HG02763 (cell line): ENCODE measurements at regions not wholly inside any gene's neighbourhood (a gene's known extent, or its start where the extent isn't known, plus 50 kb on each side); places are given as distances from the start of the nearest gene placed in this dataset.

Experiments
- ATAC-seq: cut with Tn5 transposase; IDR thresholded peaks from one replicate; pipeline ENCODE4 v1.9.1; 2021; ENCODE audit warnings: mild to moderate bottlenecking, moderate library complexity; ENCODE audit not compliant: unreplicated experiment

DNA sequence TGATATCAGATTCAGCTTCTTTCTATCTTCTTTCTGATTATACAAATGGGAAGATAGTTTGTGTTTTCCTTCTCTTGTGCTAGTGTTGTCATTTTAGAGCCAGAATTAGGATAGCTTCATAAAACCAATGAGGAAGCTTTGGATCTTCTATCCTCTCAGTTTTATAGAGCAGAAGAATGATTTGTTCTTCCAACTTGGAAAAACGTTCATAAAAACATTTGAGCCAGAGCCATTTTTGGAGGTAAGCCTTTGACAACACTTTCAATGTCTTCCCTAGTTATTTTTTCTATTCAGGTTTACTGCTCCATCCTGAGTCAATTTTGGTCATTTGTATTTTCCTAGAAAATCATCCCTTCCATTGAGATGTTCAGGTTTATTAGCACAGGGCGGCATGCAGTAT lies 91.2 kb upstream of the MYOCD start:
- no peak for ATAC-seq

- ATAC-seq = no peak
Observed at GRCh38 chr17:12575641-12576040, 90.0 kb upstream of the MYOCD start.

DNA sequence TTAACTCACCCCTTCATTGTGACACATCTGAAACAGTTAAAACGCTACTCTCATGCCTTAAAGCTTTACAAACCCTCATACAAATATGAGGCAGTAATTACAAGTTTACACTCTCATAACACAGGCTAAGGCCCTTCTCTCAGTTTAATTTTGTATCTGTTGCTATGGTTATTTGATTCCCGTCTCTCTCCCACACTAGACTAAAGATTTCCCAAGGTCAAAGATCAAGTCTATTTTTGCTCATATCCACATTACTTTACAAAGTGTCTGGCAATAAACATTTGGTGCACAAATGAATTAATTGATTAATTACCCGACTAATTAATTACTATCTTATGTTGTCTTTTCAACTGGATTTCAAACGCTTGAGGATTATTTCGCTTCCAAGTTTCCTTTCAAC lies 86.4 kb upstream of the MYOCD start:
- no peak for ATAC-seq

GRCh38 chr17:12580640-12581039 lies 85.0 kb upstream of the MYOCD start:
- no peak for ATAC-seq

GRCh38 chr17:12584727-12585126 lies 81.0 kb upstream of the MYOCD start:
- no peak for ATAC-seq

GRCh38 chr17:12588531-12588930 lies 77.2 kb upstream of the MYOCD start:
- no peak for ATAC-seq

- no peak for ATAC-seq
Observed at GRCh38 chr17:12590417-12590816, 75.3 kb upstream of the MYOCD start.

- no peak for ATAC-seq
Observed at GRCh38 chr17:12591021-12591735, 74.5 kb upstream of the MYOCD start.

- no peak for ATAC-seq
Observed at GRCh38 chr17:12592941-12593340, 72.7 kb upstream of the MYOCD start.

- no peak for ATAC-seq
Observed at GRCh38 chr17:12596961-12597360, 68.7 kb upstream of the MYOCD start.

DNA sequence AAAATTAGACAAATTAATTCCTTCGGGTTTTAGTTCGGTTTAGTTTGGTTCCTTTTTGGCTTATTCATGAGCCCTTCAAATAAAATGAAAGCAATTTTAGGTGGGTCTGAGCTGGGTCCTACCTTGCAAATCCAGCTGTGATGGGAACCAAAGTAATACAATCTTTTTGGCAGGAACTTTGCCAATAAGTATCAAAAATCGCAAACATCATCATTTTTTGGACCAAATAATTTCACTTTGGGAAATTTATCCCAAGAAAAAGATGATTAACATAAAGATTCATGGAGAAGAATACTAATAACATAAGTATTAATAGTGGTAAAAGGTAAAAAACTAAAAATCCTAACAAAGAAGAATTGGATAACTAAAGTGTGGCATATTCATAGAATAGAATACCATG lies 67.8 kb upstream of the MYOCD start:
- ATAC-seq = no peak

DNA sequence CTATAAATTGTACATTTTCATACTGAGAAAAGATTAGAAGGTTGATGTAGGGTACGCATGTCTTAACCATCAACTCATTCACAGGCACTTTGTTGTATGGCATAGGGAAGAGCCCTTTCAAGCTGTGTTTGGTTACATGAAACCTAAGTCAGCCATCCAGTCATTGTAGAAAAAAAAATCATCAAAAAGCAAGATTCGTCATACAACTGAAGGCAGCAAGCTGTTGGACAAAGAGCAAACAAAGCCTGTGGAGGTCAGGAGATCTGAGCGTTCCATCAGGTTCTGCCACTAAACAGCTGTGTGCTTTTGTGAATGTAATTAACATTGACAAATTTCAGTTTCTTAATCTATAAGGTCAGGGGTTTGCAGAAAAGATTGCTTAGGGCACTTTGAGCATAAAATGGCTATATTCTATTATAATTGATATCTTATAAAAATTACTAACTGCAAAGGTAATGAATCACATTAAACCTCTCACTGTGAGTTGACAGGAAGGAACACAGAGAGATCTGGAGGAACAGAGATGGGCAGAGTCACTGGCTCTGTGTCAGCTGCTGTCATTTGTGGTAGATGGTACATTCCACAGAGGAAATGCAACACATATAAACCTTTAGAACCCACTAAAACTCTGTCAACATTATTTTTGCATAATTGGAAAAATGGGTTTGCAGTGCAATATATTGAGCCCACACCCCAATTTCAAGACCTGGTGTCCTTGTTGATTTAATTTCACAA lies 66.3 kb upstream of the MYOCD start:
- ATAC-seq = no peak

DNA sequence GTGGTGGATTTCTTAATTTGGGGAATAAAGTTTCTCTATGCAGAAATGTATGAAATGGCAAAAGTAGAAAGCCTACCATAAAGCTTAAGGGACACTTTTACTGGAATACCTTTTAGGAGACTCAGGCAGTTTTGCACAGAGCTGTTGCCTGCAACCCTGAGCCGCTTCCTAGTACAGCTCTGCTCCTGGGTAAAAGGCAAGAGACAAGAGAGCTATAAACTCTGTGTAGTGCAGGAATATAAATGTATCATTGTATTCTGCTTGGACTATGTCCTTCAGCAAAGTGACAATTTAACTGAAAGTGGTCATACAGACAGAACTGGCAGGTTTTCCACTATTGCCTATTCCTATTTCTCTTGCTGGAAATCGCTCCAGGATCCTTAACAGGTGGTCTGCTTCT lies 65.3 kb upstream of the MYOCD start:
- ATAC-seq = no peak

DNA sequence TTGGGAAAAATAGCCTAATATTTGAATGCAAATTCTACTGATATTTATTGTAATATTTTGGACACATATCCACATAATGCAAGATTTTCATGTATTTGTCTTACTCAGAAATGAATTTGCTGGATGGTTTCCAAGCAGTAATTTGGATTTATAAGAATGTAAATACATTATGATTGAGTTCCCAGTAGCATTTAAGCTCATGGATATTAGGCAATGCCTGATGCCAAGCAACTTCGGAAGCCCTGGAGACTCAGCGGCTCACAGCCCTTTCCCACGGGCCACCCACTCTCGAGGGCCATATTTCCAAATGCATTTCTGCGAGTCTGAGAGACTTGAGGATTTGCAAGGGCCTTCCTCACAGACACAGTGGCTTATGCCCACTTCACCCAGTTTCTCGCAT lies 62.1 kb upstream of the MYOCD start:
- no peak for ATAC-seq

- no peak for ATAC-seq
Observed at GRCh38 chr17:12605222-12605621, 60.5 kb upstream of the MYOCD start.

DNA sequence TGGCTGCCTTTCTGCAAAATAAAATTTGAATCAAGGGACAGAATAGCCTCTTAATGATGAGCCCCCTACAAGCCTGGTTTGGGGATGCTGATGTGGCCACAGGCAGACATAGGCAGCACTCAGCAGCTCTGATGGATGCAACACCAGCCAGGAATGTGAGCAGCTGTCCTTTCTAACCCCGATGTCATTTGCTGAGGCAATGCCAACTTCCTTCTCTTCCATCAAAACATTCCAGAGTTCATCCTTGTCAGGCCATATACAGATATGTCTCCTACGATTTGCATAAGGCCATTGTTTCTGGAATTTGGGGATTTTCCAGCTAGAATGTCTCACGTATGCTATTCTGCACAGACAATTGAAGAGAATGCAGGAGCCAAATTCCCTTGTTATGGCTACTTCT lies 52.1 kb upstream of the MYOCD start:
- ATAC-seq = no peak
